K562 (cell line): ENCODE measurements at regions not wholly inside any gene's neighbourhood (a gene's known extent, or its start where the extent isn't known, plus 50 kb on each side); places are given as distances from the start of the nearest gene placed in this dataset.

ENCODE experiments used
- ATAC-seq: fragments of 200-7000 bp; cut with Tn5 transposase; 3 replicates; pipeline ENCODE4 v1.9.1; 2020; ENCODE audit warnings: moderate library complexity
- BruUV-seq: library from RNA; stranded (reverse); fragments of 400-500 nt; replicated peaks from 2 replicates; lab custom pipeline; 2021; lab: Mats Ljungman, UMichigan
- CTCF ChIA-PET: fragments of 300-600 bp; formaldehyde crosslinking; extraction: SDS; loops from one replicate; lab custom pipeline; 2021; ENCODE audit warnings: low intra/inter-chr PET ratio; lab: Yijun Ruan, JAX
- POLR2A ChIA-PET: fragments of 300-600, 350-650 bp; sonication (Branson Sonifier 250); formaldehyde crosslinking; extraction: SDS; loops from one replicate; lab custom pipeline; 2021; ENCODE audit warnings: antibody characterized with exemption, inconsistent platforms; lab: Yijun Ruan, JAX
- DNase-seq, 4 experiments: peaks; one replicate each; pipeline versions ENCODE4 v3.0.0 to v3.0.0-alpha.2; 2011 to 2018; ENCODE audit warnings: low spot score in 3 of 4, mixed read lengths in 3 of 4; ENCODE audit errors: extremely low read depth in 1 of 4
- FAIRE-seq: peaks from 2 replicates; lab custom pipeline; 2011; peaks lifted over from hg19 to GRCh38; lab: Jason Lieb, UNC
- H2AFZ ChIP-seq: 2 replicates; pipeline ENCODE4 v1.6.0; 2011; ENCODE audit warnings: low read depth, low read length, control low read depth, inconsistent platforms
- H3K27ac ChIP-seq: fragments of 200-600 bp; 3 replicates; pipeline ENCODE4 v1.8.0; 2011; ENCODE audit warnings: low read depth, mild to moderate bottlenecking, control low read depth, inconsistent platforms, low read length, moderate library complexity, mixed read lengths; ENCODE audit errors: extremely low read depth
- H3K27me3 ChIP-seq, 2 experiments: fragments of 300-600 bp in 1 of 2; 2 replicates in 1 of 2; 3 replicates in 1 of 2; pipeline versions ENCODE4 v1.6.0 to v1.8.0; 2011; ENCODE audit warnings: inconsistent platforms in 2 of 2, low read length in 2 of 2, mild to moderate bottlenecking in 1 of 2, mixed read lengths in 1 of 2, moderate library complexity in 1 of 2; ENCODE audit not compliant: control insufficient read depth in 2 of 2, insufficient read depth in 2 of 2
- H3K36me3 ChIP-seq: fragments of 300-600 bp; 3 replicates; pipeline ENCODE4 v1.8.0; 2011; ENCODE audit warnings: mild to moderate bottlenecking, low read length, inconsistent platforms; ENCODE audit not compliant: control insufficient read depth, insufficient read depth
- H3K4me1 ChIP-seq, 2 experiments: fragments of 200-600 bp in 1 of 2; replicated peaks in 1 of 2; 2 replicates in 1 of 2; 3 replicates in 1 of 2; pipeline versions ENCODE4 v1.5.1 to v1.8.0; 2011; ENCODE audit warnings: inconsistent platforms in 2 of 2, low read length in 2 of 2, mild to moderate bottlenecking in 1 of 2, mixed read lengths in 1 of 2, moderate library complexity in 1 of 2; ENCODE audit not compliant: control insufficient read depth in 2 of 2, insufficient read depth in 2 of 2
- H3K4me2 ChIP-seq: 2 replicates; pipeline ENCODE4 v1.6.1; 2011; ENCODE audit warnings: low read length, control low read depth, inconsistent platforms, mixed read lengths; ENCODE audit not compliant: insufficient read depth
- H3K4me3 ChIP-seq: fragments of 200-600 bp; sonication (generic), shearing (Covaris generic); 2 replicates; pipeline ENCODE4 v1.5.1; 2016; ENCODE audit warnings: control low read depth, inconsistent platforms
- H3K79me2 ChIP-seq: fragments of 200-600 bp; 3 replicates; pipeline ENCODE4 v1.8.0; 2011; ENCODE audit warnings: low read length, inconsistent platforms; ENCODE audit not compliant: control insufficient read depth, insufficient read depth
- H3K9ac ChIP-seq, 2 experiments: 2 replicates each; pipeline versions ENCODE4 v1.6.0 to v1.6.1; 2011; ENCODE audit warnings: low read depth in 2 of 2, low read length in 2 of 2, control low read depth in 1 of 2, inconsistent platforms in 1 of 2, mild to moderate bottlenecking in 1 of 2, mixed read lengths in 1 of 2; ENCODE audit not compliant: insufficient read depth in 1 of 2
- H3K9me1 ChIP-seq: one replicate; pipeline ENCODE4 v1.6.0; 2011; ENCODE audit warnings: inconsistent platforms, mild to moderate bottlenecking, low read length, moderate library complexity; ENCODE audit not compliant: control insufficient read depth, insufficient read depth
- H3K9me3 ChIP-seq: replicated peaks from 2 replicates; pipeline ENCODE4 v1.5.1; 2011; ENCODE audit warnings: low read depth, low read length, inconsistent platforms; ENCODE audit not compliant: control insufficient read depth, insufficient read depth
- H4K20me1 ChIP-seq: replicated peaks from 2 replicates; pipeline ENCODE4 v1.6.1; 2011; ENCODE audit warnings: low read length, inconsistent platforms, mixed read lengths; ENCODE audit not compliant: control insufficient read depth, insufficient read depth
- BRD9 ChIP-seq: fragments of 450-650 bp; IDR thresholded peaks from 2 replicates; pipeline ENCODE4 v1.6.1; 2018; ENCODE audit warnings: low read depth; ENCODE audit not compliant: partially characterized antibody
- CEBPB ChIP-seq: fragments of 450-650 bp; IDR thresholded peaks from 2 replicates; pipeline ENCODE4 v1.6.1; 2016; ENCODE audit warnings: missing genetic modification characterization, missing compliant biosample characterization
- CHCHD3 ChIP-seq: fragments of 250-450 bp; sonication (Bioruptor Pico); IDR thresholded peaks from 2 replicates; pipeline ENCODE4 v2.1.2; 2022; ENCODE audit warnings: mild to moderate bottlenecking
- DDX20 ChIP-seq: fragments of 450-650 bp; IDR thresholded peaks from 2 replicates; pipeline ENCODE4 v1.6.1; 2016; ENCODE audit warnings: missing genetic modification characterization, low read depth, mild to moderate bottlenecking, missing compliant biosample characterization, moderate library complexity
- DPF2 ChIP-seq: fragments of 450-650 bp; IDR thresholded peaks from 2 replicates; pipeline ENCODE4 v1.6.1; 2016
- LCOR ChIP-seq: sonication (generic); formaldehyde crosslinking; IDR thresholded peaks from 2 replicates; pipeline ENCODE4 v1.8.0; 2022; ENCODE audit warnings: mild to moderate bottlenecking, missing genetic modification reagents
- NCOA6 ChIP-seq: fragments of 450-650 bp; IDR thresholded peaks from 2 replicates; pipeline ENCODE4 v1.6.1; 2017; ENCODE audit warnings: mild to moderate bottlenecking
- NR2C1 ChIP-seq, 2 experiments: fragments of 450-650 bp; IDR thresholded peaks; 2 replicates each; pipeline ENCODE4 v1.6.1; 2017; ENCODE audit warnings: mild to moderate bottlenecking in 2 of 2, antibody characterized with exemption in 1 of 2, inconsistent platforms in 1 of 2, missing compliant biosample characterization in 1 of 2, missing genetic modification characterization in 1 of 2
- PCBP2 ChIP-seq: fragments of 200-400 bp; formaldehyde crosslinking; IDR thresholded peaks from 2 replicates; pipeline ENCODE4 v1.6.1; 2018; ENCODE audit warnings: low read length, low read depth, mild to moderate bottlenecking, moderate library complexity; ENCODE audit not compliant: poor library complexity, severe bottlenecking
- ZBTB1 ChIP-seq: sonication (generic); formaldehyde crosslinking; IDR thresholded peaks from 2 replicates; pipeline ENCODE4 v1.8.1; 2023; ENCODE audit warnings: missing genetic modification reagents, low read depth, mild to moderate bottlenecking, borderline replicate concordance
- ZBTB7A ChIP-seq: IDR thresholded peaks from 2 replicates; pipeline ENCODE4 v1.6.1; 2011; ENCODE audit warnings: low read depth, mild to moderate bottlenecking, low read length, moderate library complexity, borderline replicate concordance; ENCODE audit not compliant: control insufficient read depth
- ZNF311 ChIP-seq: fragments of 250-450 bp; sonication (Bioruptor Pico); IDR thresholded peaks from 2 replicates; pipeline ENCODE4 v1.4.0; 2020; ENCODE audit warnings: mild to moderate bottlenecking, moderate library complexity
- ZNF436 ChIP-seq: fragments of 250-450, 450-650 bp; sonication (Bioruptor Pico); formaldehyde crosslinking; IDR thresholded peaks from 2 replicates; pipeline ENCODE4 v1.7.0; 2020; ENCODE audit warnings: mild to moderate bottlenecking
- WGBS: fragments of 100-300 bp; shearing (Covaris generic); methylation state at CpG from one replicate; pipeline ENCODE4 v1.1.6; 2016; ENCODE audit warnings: low coverage, mixed read lengths; ENCODE audit not compliant: insufficient coverage; ENCODE audit errors: missing lambda C conversion rate; 5-methylcytosine and 5-hydroxymethylcytosine counted together
- in situ Hi-C: fragments of 300-500 bp; cut with MboI; formaldehyde crosslinking; loops from 4 replicates; pipeline ENCODE4 v1.15.0; 2018; ENCODE audit warnings: inconsistent platforms, mixed read lengths
- intact Hi-C: fragments of 100-400 bp; cut with micrococcal nuclease; formaldehyde crosslinking; loops from 2 replicates; pipeline ENCODE4 v1.14.2; 2022
- TF ChIP-seq, protein P1 (sequence below): fragments of 450-650 bp; IDR thresholded peaks from 2 replicates; pipeline ENCODE4 v1.7.0; 2016; ENCODE audit warnings: borderline replicate concordance
- TF ChIP-seq, protein P2 (sequence below): fragments of 450-650 bp; formaldehyde crosslinking; IDR thresholded peaks from 2 replicates; pipeline ENCODE4 v1.4.0; 2020; ENCODE audit warnings: mild to moderate bottlenecking
- TF ChIP-seq, protein P3 (sequence below): fragments of 250-450 bp; sonication (Bioruptor Pico); IDR thresholded peaks from 2 replicates; pipeline ENCODE4 v1.8.0; 2022; ENCODE audit warnings: moderate library complexity, mild to moderate bottlenecking, inconsistent platforms

DNA sequence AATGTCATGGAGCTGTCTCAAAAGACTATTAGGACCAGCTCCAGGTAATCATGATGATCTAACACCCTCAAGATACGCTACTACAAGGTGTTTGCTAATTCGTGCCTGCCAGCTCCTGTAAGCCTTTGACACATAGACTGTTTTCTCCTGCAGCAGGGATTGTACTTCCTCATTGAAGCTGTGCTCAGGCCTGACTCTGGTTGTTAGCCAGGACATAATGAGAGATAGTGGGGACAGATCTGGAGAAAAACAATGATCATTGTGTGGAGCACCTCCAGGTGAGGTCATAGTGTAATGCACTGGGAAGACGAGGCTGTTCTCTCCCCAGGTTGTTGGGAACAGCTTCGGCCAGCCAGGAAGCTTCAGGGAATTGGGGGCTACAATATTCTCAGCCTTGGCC, 94.6 kb downstream of the SETD4 start:
- Histone ChIP-seq H4K20me1 (no peaks in the 10 kb centered on the region), H3K9ac (no peak overlapping the region), H3K9me3 (no peaks in the 10 kb centered on the region), H3K4me3 (no peak overlapping the region), H2AFZ (no peak overlapping the region), H3K27me3 (peaks cover 0 to 5% of the 10 kb centered on the region in 2 experiments; a peak in 2 of 5 replicates), H3K79me2 (no peaks in the 10 kb centered on the region), H3K9me1 (no peaks in the 10 kb centered on the region), H3K4me1 (no peaks in the 10 kb centered on the region), H3K36me3 (no peaks in the 10 kb centered on the region), H3K27ac (no peak overlapping the region), H3K4me2 (no peak overlapping the region)
- in situ Hi-C loops (no loop called here), intact Hi-C loops (no loop called here)
- DNase-seq, result no peak
- ChIA-PET CTCF (no interaction called here), POLR2A (interaction anchor here (1.0 kb wide), 1 partner anchor 40 kb away, joined by 4 read pairs; no protein-coding TSS in a partner anchor)
- BruUV-seq, result no TSS peak
- no peak for FAIRE-seq
- ATAC-seq, result no peak
- TF ChIP-seq ZNF436 (CRISPR knock-in tag), result no peak
- TF ChIP-seq DPF2, result no peak
- TF ChIP-seq, protein P1, sequence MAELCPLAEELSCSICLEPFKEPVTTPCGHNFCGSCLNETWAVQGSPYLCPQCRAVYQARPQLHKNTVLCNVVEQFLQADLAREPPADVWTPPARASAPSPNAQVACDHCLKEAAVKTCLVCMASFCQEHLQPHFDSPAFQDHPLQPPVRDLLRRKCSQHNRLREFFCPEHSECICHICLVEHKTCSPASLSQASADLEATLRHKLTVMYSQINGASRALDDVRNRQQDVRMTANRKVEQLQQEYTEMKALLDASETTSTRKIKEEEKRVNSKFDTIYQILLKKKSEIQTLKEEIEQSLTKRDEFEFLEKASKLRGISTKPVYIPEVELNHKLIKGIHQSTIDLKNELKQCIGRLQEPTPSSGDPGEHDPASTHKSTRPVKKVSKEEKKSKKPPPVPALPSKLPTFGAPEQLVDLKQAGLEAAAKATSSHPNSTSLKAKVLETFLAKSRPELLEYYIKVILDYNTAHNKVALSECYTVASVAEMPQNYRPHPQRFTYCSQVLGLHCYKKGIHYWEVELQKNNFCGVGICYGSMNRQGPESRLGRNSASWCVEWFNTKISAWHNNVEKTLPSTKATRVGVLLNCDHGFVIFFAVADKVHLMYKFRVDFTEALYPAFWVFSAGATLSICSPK, result no peak
- no peak for TF ChIP-seq CHCHD3
- TF ChIP-seq BRD9, result no peak
- TF ChIP-seq DDX20, result no peak
- TF ChIP-seq, protein P2, sequence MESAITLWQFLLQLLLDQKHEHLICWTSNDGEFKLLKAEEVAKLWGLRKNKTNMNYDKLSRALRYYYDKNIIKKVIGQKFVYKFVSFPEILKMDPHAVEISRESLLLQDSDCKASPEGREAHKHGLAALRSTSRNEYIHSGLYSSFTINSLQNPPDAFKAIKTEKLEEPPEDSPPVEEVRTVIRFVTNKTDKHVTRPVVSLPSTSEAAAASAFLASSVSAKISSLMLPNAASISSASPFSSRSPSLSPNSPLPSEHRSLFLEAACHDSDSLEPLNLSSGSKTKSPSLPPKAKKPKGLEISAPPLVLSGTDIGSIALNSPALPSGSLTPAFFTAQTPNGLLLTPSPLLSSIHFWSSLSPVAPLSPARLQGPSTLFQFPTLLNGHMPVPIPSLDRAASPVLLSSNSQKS (CRISPR knock-in tag), result no peak
- no peak for TF ChIP-seq PCBP2
- TF ChIP-seq LCOR, result no peak
- no peak for TF ChIP-seq ZBTB1
- no peak for TF ChIP-seq NCOA6
- no peak for TF ChIP-seq NR2C1 (IDR thresholded peaks at IDR 0.05)
- TF ChIP-seq NR2C1 (tag; IDR thresholded peaks at IDR 0.05), result no peak
- TF ChIP-seq ZNF311 (CRISPR knock-in tag), result no peak
- TF ChIP-seq CEBPB (tag), result no peak
- TF ChIP-seq, protein P3, sequence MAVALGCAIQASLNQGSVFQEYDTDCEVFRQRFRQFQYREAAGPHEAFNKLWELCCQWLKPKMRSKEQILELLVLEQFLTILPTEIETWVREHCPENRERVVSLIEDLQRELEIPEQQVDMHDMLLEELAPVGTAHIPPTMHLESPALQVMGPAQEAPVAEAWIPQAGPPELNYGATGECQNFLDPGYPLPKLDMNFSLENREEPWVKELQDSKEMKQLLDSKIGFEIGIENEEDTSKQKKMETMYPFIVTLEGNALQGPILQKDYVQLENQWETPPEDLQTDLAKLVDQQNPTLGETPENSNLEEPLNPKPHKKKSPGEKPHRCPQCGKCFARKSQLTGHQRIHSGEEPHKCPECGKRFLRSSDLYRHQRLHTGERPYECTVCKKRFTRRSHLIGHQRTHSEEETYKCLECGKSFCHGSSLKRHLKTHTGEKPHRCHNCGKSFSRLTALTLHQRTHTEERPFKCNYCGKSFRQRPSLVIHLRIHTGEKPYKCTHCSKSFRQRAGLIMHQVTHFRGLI, result no peak
- TF ChIP-seq ZBTB7A, result no peak
- WGBS, result 0% methylated on average over 4 of the region's 4 CpGs
